IMR-90 (cell line): ENCODE measurements at regions not wholly inside any gene's neighbourhood (a gene's known extent, or its start where the extent isn't known, plus 50 kb on each side); places are given as distances from the start of the nearest gene placed in this dataset.

Experiments used
- ATAC-seq: fragments of 200-7000 bp; cut with Tn5 transposase; 2 replicates; pipeline ENCODE4 v1.9.1; 2020; ENCODE audit warnings: low read depth, mild to moderate bottlenecking, moderate library complexity
- BruUV-seq: library from RNA; stranded (reverse); fragments of 400-500 nt; replicated peaks from 2 replicates; lab custom pipeline; 2021; lab: Mats Ljungman, UMichigan
- CTCF ChIA-PET: fragments of 300-600 bp; formaldehyde crosslinking; extraction: SDS; loops from one replicate; lab custom pipeline; 2021; ENCODE audit warnings: antibody characterized with exemption; lab: Yijun Ruan, JAX
- POLR2A ChIA-PET: fragments of 300-600 bp; sonication (Branson Sonifier 250); formaldehyde crosslinking; loops from one replicate; lab custom pipeline; 2022; ENCODE audit warnings: antibody characterized with exemption; ENCODE audit not compliant: unreplicated experiment; lab: Charles Lee
- DNase-seq: peaks from one replicate; pipeline ENCODE4 v3.0.0; 2013
- H2AFZ ChIP-seq: replicated peaks from 2 replicates; pipeline ENCODE3; 2013; ENCODE audit warnings: low read length, mild to moderate bottlenecking; ENCODE audit not compliant: poor library complexity
- H2AK5ac ChIP-seq: 2 replicates; pipeline ENCODE4 v1.6.1; 2013; ENCODE audit warnings: low read depth, low read length, inconsistent platforms
- H2AK9ac ChIP-seq: replicated peaks from 2 replicates; pipeline ENCODE3; 2013; ENCODE audit warnings: mild to moderate bottlenecking, low read depth, low read length, moderate library complexity; ENCODE audit not compliant: poor library complexity
- H2BK120ac ChIP-seq: 2 replicates; pipeline ENCODE4 v1.6.1; 2013; ENCODE audit warnings: low read depth, low read length, inconsistent platforms
- H2BK15ac ChIP-seq: 3 replicates; pipeline ENCODE4 v1.6.1; 2013; ENCODE audit warnings: low read depth, low read length, inconsistent platforms
- H2BK20ac ChIP-seq: 2 replicates; pipeline ENCODE4 v1.6.1; 2013; ENCODE audit warnings: low read depth, mild to moderate bottlenecking, inconsistent platforms, low read length, moderate library complexity
- H2BK5ac ChIP-seq: 2 replicates; pipeline ENCODE4 v1.6.1; 2013; ENCODE audit warnings: mild to moderate bottlenecking, low read depth, low read length, inconsistent platforms; ENCODE audit not compliant: poor library complexity, severe bottlenecking
- H3K14ac ChIP-seq: replicated peaks from 2 replicates; pipeline ENCODE4 v1.6.1; 2013; ENCODE audit warnings: low read depth, low read length, inconsistent platforms
- H3K18ac ChIP-seq: 2 replicates; pipeline ENCODE4 v1.6.1; 2013; ENCODE audit warnings: low read depth, low read length, control low read depth
- H3K23ac ChIP-seq: 2 replicates; pipeline ENCODE4 v1.6.1; 2013; ENCODE audit warnings: low read depth, low read length, inconsistent platforms
- H3K27ac ChIP-seq: 2 replicates; pipeline ENCODE4 v1.5.1; 2013; ENCODE audit warnings: mild to moderate bottlenecking, control low read depth, low read length; ENCODE audit not compliant: insufficient read depth
- H3K27me3 ChIP-seq: 2 replicates; pipeline ENCODE4 v1.6.1; 2013; ENCODE audit warnings: low read length; ENCODE audit not compliant: control insufficient read depth, insufficient read depth
- H3K36me3 ChIP-seq: 2 replicates; pipeline ENCODE4 v1.6.1; 2013; ENCODE audit warnings: low read length, mixed read lengths; ENCODE audit not compliant: control insufficient read depth, insufficient read depth
- H3K4ac ChIP-seq: 2 replicates; pipeline ENCODE4 v1.6.1; 2013; ENCODE audit warnings: low read depth, low read length, inconsistent platforms
- H3K4me1 ChIP-seq: 2 replicates; pipeline ENCODE4 v1.6.1; 2013; ENCODE audit warnings: low read length, mixed read lengths; ENCODE audit not compliant: control insufficient read depth, insufficient read depth
- H3K4me2 ChIP-seq: 2 replicates; pipeline ENCODE4 v1.6.1; 2013; ENCODE audit warnings: low read depth, mild to moderate bottlenecking, control low read depth, low read length, moderate library complexity
- H3K4me3 ChIP-seq: 2 replicates; pipeline ENCODE4 v1.5.1; 2013; ENCODE audit warnings: low read depth, mild to moderate bottlenecking, control low read depth, low read length, moderate library complexity; ENCODE audit not compliant: insufficient read depth
- H3K56ac ChIP-seq: 2 replicates; pipeline ENCODE4 v1.6.1; 2013; ENCODE audit warnings: low read length, inconsistent platforms; ENCODE audit not compliant: insufficient read depth; ENCODE audit errors: extremely low read depth
- H3K79me1 ChIP-seq, 2 experiments: 2 replicates each; pipeline ENCODE4 v1.6.1; 2013; ENCODE audit warnings: low read length in 2 of 2, inconsistent platforms in 1 of 2, low read depth in 1 of 2
- H3K9ac ChIP-seq: 2 replicates; pipeline ENCODE4 v1.6.1; 2013; ENCODE audit warnings: low read depth, low read length, control low read depth
- H3K9me1 ChIP-seq: 2 replicates; pipeline ENCODE4 v1.6.1; 2013; ENCODE audit warnings: low read length, inconsistent platforms; ENCODE audit not compliant: insufficient read depth
- H3K9me3 ChIP-seq: 2 replicates; pipeline ENCODE4 v1.6.1; 2013; ENCODE audit warnings: low read length; ENCODE audit not compliant: control insufficient read depth, insufficient read depth
- H4K20me1 ChIP-seq: 2 replicates; pipeline ENCODE4 v1.6.1; 2013; ENCODE audit warnings: low read length, inconsistent platforms; ENCODE audit not compliant: insufficient read depth
- H4K5ac ChIP-seq: 2 replicates; pipeline ENCODE4 v1.6.1; 2013; ENCODE audit warnings: mild to moderate bottlenecking, low read depth, low read length, control low read depth
- H4K8ac ChIP-seq, 2 experiments: 2 replicates each; pipeline ENCODE4 v1.6.1; 2013; ENCODE audit warnings: low read depth in 2 of 2, low read length in 2 of 2, control low read depth in 1 of 2, inconsistent platforms in 1 of 2
- H4K91ac ChIP-seq: 2 replicates; pipeline ENCODE4 v1.6.1; 2013; ENCODE audit warnings: low read depth, low read length, inconsistent platforms; ENCODE audit not compliant: insufficient read depth
- FOS ChIP-seq: fragments of 150-350 bp; IDR thresholded peaks from 2 replicates; pipeline ENCODE4 v1.6.1; 2016; ENCODE audit warnings: low read depth, low read length
- RCOR1 ChIP-seq: IDR thresholded peaks from 2 replicates; pipeline ENCODE4 v1.6.1; 2012; ENCODE audit warnings: mild to moderate bottlenecking, low read length, improper control_type of control experiment; ENCODE audit not compliant: insufficient replicate concordance
- WGBS, 2 experiments: methylation state at CpG; one replicate each; pipeline versions ENCODE4 v1.1.5 to v1.1.7; 2013; ENCODE audit warnings: missing lambda C conversion rate in 2 of 2; ENCODE audit not compliant: insufficient read length in 1 of 2; ENCODE audit errors: extremely low coverage in 2 of 2; 5-methylcytosine and 5-hydroxymethylcytosine counted together
- dilution Hi-C: fragments of 300-500 bp; cut with HindIII; formaldehyde crosslinking; loops from one replicate; pipeline ENCODE4 v1.14.3; 2018; ENCODE audit warnings: low sequenced_read_pairs; ENCODE audit not compliant: unreplicated experiment
- in situ Hi-C: fragments of 300-500 bp; cut with MboI; formaldehyde crosslinking; loops from 3 replicates; pipeline ENCODE4 v1.14.3; 2019; ENCODE audit warnings: low sequenced_read_pairs, inconsistent platforms, mixed read lengths
- intact Hi-C: fragments of 100-400 bp; cut with micrococcal nuclease; formaldehyde crosslinking; loops from 2 replicates; pipeline ENCODE4 v1.10.0; 2022

DNA sequence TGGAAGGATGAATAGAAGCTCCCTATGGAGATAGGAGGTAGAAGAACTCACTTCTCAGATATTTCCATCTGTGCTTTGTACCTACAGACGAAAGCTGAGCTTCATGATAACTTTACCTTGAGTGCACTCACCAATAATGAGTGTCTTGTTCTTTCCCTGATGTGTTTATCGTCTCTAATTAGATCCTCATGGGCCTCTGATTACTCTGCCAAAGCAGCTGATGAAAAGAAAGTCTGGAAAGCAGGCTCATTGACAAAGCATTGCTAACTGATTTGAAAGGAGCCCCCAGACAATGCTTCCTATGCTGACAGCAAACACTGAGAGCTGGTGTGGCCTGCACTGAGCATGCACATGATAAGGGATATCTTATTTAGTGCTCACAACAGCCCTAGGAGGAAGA, 183.9 kb upstream of the GHITM start:
- Histone ChIP-seq H3K4me2 (no peak overlapping the region), H3K27me3 (no peaks in the 10 kb centered on the region), H3K14ac (no peak overlapping the region), H2AFZ (no peak overlapping the region), H2BK5ac (no peak overlapping the region), H2AK5ac (no peak overlapping the region), H2AK9ac (no peak overlapping the region), H4K5ac (no peak overlapping the region), H3K18ac (no peak overlapping the region), H3K4ac (no peak overlapping the region), H3K27ac (no peak overlapping the region), H2BK20ac (no peak overlapping the region), H4K91ac (no peak overlapping the region), H3K4me1 (no peaks in the 10 kb centered on the region), H3K9me3 (no peaks in the 10 kb centered on the region), H3K23ac (no peak overlapping the region), H3K9ac (no peak overlapping the region), H3K4me3 (no peak overlapping the region), H4K8ac (no peak overlapping the region), H3K79me1 (no peaks in the 10 kb centered on the region), H3K9me1 (no peaks in the 10 kb centered on the region), H2BK120ac (no peak overlapping the region), H3K56ac (no peak overlapping the region), H2BK15ac (no peak overlapping the region), H4K20me1 (no peaks in the 10 kb centered on the region), H3K36me3 (no peaks in the 10 kb centered on the region)
- no CpG with 5 or more reads among the region's 2 CpGs for WGBS, 2 experiments
- TF ChIP-seq RCOR1 (no peak), FOS (no peak)
- no TSS peak for BruUV-seq
- ChIA-PET CTCF (no interaction called here), POLR2A (no interaction called here)
- ATAC-seq = no peak
- intact Hi-C loops = no loop called here
- DNase-seq = no peak
- dilution Hi-C loops = no loop called here
- in situ Hi-C loops = no loop called here
